Body of pancreas (tissue), 4 donors: ENCODE measurements at regions not wholly inside any gene's neighbourhood (a gene's known extent, or its start where the extent isn't known, plus 50 kb on each side); places are given as distances from the start of the nearest gene placed in this dataset.

Experiments used
- CTCF ChIP-seq, 7 experiments: fragments of 450-650 bp in 4 of 7; fragments of 200-600 bp in 3 of 7; sonication (generic) in 3 of 7; IDR thresholded peaks; one replicate each; pipeline ENCODE4 v1.5.1; 2016 to 2019; ENCODE audit warnings: antibody characterized with exemption in 7 of 7
- POLR2A ChIP-seq, 3 donors: fragments of 450-650 bp; IDR thresholded peaks; one replicate each; pipeline ENCODE4 v1.6.1; 2016; ENCODE audit warnings: antibody characterized with exemption in 3 of 3, mild to moderate bottlenecking in 2 of 3

DNA sequence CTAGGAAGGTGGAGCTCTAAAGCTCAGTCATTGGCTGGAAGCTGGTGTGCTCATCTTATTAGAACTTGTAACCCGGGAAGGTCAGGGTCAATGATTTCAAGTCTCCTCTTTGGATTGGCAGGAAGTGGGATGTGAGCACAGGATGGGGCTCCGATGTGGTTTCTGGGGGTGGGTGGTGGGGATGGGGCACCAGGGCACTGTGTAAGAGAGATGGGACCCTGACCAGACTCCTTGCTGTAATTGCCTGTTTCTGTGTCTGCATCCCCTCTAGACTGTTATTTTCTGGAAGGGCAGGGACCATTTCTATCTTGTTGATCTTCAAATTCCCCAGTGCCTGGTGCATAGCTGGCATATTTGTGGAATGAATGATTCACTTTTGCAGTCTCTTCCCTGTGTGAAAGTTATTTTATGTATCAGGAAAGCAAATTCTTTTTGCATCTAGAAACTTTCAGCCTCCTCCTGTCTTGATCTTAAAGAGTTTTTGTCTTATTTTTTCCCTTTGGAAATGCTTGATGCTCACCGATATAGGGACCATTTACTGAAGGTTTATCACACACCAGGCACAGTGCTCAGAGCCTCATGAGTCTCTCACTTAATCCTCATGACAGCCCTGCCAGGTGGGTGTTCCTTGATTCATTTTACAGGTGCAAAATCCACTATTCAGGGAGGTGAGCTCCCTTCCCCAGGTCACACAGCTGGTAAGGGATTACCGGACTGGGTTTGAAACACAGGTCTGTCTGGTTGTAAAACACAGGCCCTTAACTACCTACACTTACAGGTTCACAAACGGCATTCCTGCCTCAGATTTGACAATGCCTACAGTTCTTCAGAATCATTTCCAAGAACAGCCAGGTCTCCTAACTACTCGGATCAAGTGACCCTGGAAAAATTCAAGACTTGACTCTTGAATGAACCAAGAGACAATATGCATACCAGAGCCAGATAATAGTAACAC lies 86.9 kb upstream of the IGF1 start:
- TF ChIP-seq CTCF (IDR thresholded peaks at IDR 0.05) (no peak), POLR2A (IDR thresholded peaks at IDR 0.05) (no peak)
